Activated B cell treated with CpG ODN at 0.5 μM for 24 hours (primary cell): ENCODE measurements at regions not wholly inside any gene's neighbourhood (a gene's known extent, or its start where the extent isn't known, plus 50 kb on each side); places are given as distances from the start of the nearest gene placed in this dataset.

ENCODE experiments used
- ATAC-seq: fragments of 200-7000 bp; cut with Tn5 transposase; one replicate; pipeline ENCODE4 v1.10.0; 2021; ENCODE audit warnings: low read depth, mild to moderate bottlenecking, moderate library complexity
- CTCF ChIA-PET: fragments of 350-600 bp; sonication (Branson Sonifier 250); formaldehyde crosslinking; loops from one replicate; lab custom pipeline; 2021; ENCODE audit warnings: antibody characterized with exemption; lab: Charles Lee
- POLR2A ChIA-PET: fragments of 350-600 bp; sonication (Branson Sonifier 250); formaldehyde crosslinking; loops from one replicate; lab custom pipeline; 2021; ENCODE audit warnings: antibody characterized with exemption; lab: Charles Lee
- DNase-seq: peaks from one replicate; pipeline ENCODE4 v3.0.0; 2022
- H3K27ac Mint-ChIP-seq: one replicate; pipeline ENCODE4 v1.8.0; 2020; ENCODE audit warnings: mixed read lengths
- H3K27me3 Mint-ChIP-seq: one replicate; pipeline ENCODE4 v1.8.0; 2021; ENCODE audit warnings: mixed read lengths
- H3K36me3 Mint-ChIP-seq: one replicate; pipeline ENCODE4 v1.8.0; 2021; ENCODE audit warnings: low read depth, mixed read lengths
- H3K4me1 Mint-ChIP-seq: one replicate; pipeline ENCODE4 v1.8.0; 2021; ENCODE audit warnings: mixed read lengths
- H3K4me3 Mint-ChIP-seq: one replicate; pipeline ENCODE4 v1.8.0; 2020; ENCODE audit warnings: mild to moderate bottlenecking, mixed read lengths
- H3K9me3 Mint-ChIP-seq: one replicate; pipeline ENCODE4 v1.8.0; 2020; ENCODE audit warnings: mixed read lengths
- CTCF ChIP-seq: fragments of 200-600 bp; IDR thresholded peaks from one replicate; pipeline ENCODE4 v1.8.0; 2022; ENCODE audit warnings: antibody characterized with exemption, mild to moderate bottlenecking
- intact Hi-C: fragments of 100-400 bp; cut with micrococcal nuclease; formaldehyde crosslinking; loops from one replicate; pipeline ENCODE4 v1.15.1; 2024

- Mint-ChIP-seq H3K9me3 (no peaks in the 10 kb centered on the region), H3K27ac (no peak overlapping the region), H3K4me3 (no peak overlapping the region), H3K36me3 (no peaks in the 10 kb centered on the region), H3K4me1 (no peaks in the 10 kb centered on the region), H3K27me3 (peaks cover 12% of the 10 kb centered on the region)
- CTCF ChIA-PET, result no interaction called here
- DNase-seq (no peak), ATAC-seq (no peak)
- TF ChIP-seq CTCF, result no peak
- POLR2A ChIA-PET, result no interaction called here
- intact Hi-C loops, result no loop called here
These were observed 634.3 kb upstream of the FANCL start for GRCh38 chr2:58875436-58875835.

- Mint-ChIP-seq H3K9me3 (no peaks in the 10 kb centered on the region), H3K4me1 (no peaks in the 10 kb centered on the region), H3K4me3 (no peak overlapping the region), H3K27ac (no peak overlapping the region), H3K36me3 (no peaks in the 10 kb centered on the region), H3K27me3 (peaks cover 4% of the 10 kb centered on the region)
- intact Hi-C loops, result loop anchor here (1.0 kb wide), 2 partner anchors 965 to 1112 kb away; no protein-coding TSS in a partner anchor
- DNase-seq (no peak), ATAC-seq (no peak)
- ChIA-PET CTCF (interaction anchor here (0.6 to 1.7 kb wide), 4 partner anchors 903 to 1112 kb away, joined by 3 to 6 read pairs (median 3); no protein-coding TSS in a partner anchor), POLR2A (no interaction called here)
- TF ChIP-seq CTCF, result no peak
These were observed 630.5 kb upstream of the FANCL start for GRCh38 chr2:58871469-58872142.

GRCh38 chr2:58870704-58871103 is 629.6 kb upstream of the FANCL start:
- Mint-ChIP-seq H3K27me3 (peaks cover 3% of the 10 kb centered on the region), H3K9me3 (no peaks in the 10 kb centered on the region), H3K4me3 (no peak overlapping the region), H3K27ac (no peak overlapping the region), H3K4me1 (peaks cover 2% of the 10 kb centered on the region), H3K36me3 (no peaks in the 10 kb centered on the region)
- intact Hi-C loops, result loop anchor here (1.0 kb wide), 2 partner anchors 964 to 1111 kb away; no protein-coding TSS in a partner anchor
- ATAC-seq (no peak), DNase-seq (no peak)
- no peak for TF ChIP-seq CTCF
- ChIA-PET POLR2A (no interaction called here), CTCF (interaction anchor here (1.7 kb wide), 1 partner anchor 1111 kb away, joined by 6 read pairs; no protein-coding TSS in a partner anchor)

- no peak for DNase-seq
- Mint-ChIP-seq H3K4me1 (peaks cover 10% of the 10 kb centered on the region), H3K27me3 (no peaks in the 10 kb centered on the region), H3K9me3 (no peaks in the 10 kb centered on the region), H3K4me3 (no peak overlapping the region), H3K36me3 (no peaks in the 10 kb centered on the region), H3K27ac (no peak overlapping the region)
- ChIA-PET POLR2A (no interaction called here), CTCF (no interaction called here)
- no peak for TF ChIP-seq CTCF
- ATAC-seq, result no peak
- intact Hi-C loops, result no loop called here
These were observed 625.8 kb upstream of the FANCL start for GRCh38 chr2:58866946-58867345.

GRCh38 chr2:58866527-58866926 is 625.4 kb upstream of the FANCL start:
- ATAC-seq (no peak), DNase-seq (no peak)
- no peaks in the 10 kb centered on the region for H3K27me3 Mint-ChIP-seq
- no peak overlapping the region for H3K27ac Mint-ChIP-seq
- peaks cover 11% of the 10 kb centered on the region for H3K4me1 Mint-ChIP-seq
- TF ChIP-seq CTCF, result no peak
- ChIA-PET POLR2A (no interaction called here), CTCF (no interaction called here)
- no peaks in the 10 kb centered on the region for H3K36me3 Mint-ChIP-seq
- no peaks in the 10 kb centered on the region for H3K9me3 Mint-ChIP-seq
- H3K4me3 Mint-ChIP-seq, result no peak overlapping the region
- intact Hi-C loops, result no loop called here
